ENCODE measurements at regions not wholly inside any gene's neighbourhood (a gene's known extent, or its start where the extent isn't known, plus 50 kb on each side); places are given as distances from the start of the nearest gene placed in this dataset.

GRCh38 chr3:126266291-126266840 is 86.0 kb upstream of the ALDH1L1 start:
- Histone ChIP-seq H3K4me3 (ENCODE audit: low read depth, low read length) (no peak overlapping the region), H3K27me3 (ENCODE audit: control insufficient read depth, insufficient read depth, low read length) (no peaks in the 10 kb centered on the region), H3K36me3 (ENCODE audit: control insufficient read depth, insufficient read depth, low read length) (no peaks in the 10 kb centered on the region)
- CTCF ChIA-PET, result interaction anchor here (0.6 to 0.8 kb wide), 3 partner anchors 21 to 133 kb away, joined by 3 to 4 read pairs (median 3); partner anchors contain the start of gene KLF15
- no peak for DNase-seq (ENCODE audit: low read depth)
- TF ChIP-seq CTCF (IDR thresholded peaks at IDR 0.05; ENCODE audit: insufficient read depth, low read depth, low read length), result no peak
- POLR2A ChIA-PET, result no interaction called here

GRCh38 chr3:126264952-126265351 is 84.6 kb upstream of the ALDH1L1 start:
- no peaks in the 10 kb centered on the region for H3K36me3 ChIP-seq (ENCODE audit: control insufficient read depth, insufficient read depth, low read length)
- no peak for DNase-seq (ENCODE audit: low read depth)
- no peaks in the 10 kb centered on the region for H3K27me3 ChIP-seq (ENCODE audit: control insufficient read depth, insufficient read depth, low read length)
- ChIA-PET CTCF (interaction anchor here (0.6 kb wide), 1 partner anchor 111 kb away, joined by 3 read pairs; no protein-coding TSS in a partner anchor), POLR2A (no interaction called here)
- H3K4me3 ChIP-seq (ENCODE audit: low read depth, low read length), result no peak overlapping the region
- TF ChIP-seq CTCF (IDR thresholded peaks at IDR 0.05; ENCODE audit: insufficient read depth, low read depth, low read length), result no peak

- ChIA-PET CTCF (interaction anchor here (0.6 kb wide), 1 partner anchor 112 kb away, joined by 3 read pairs; no protein-coding TSS in a partner anchor), POLR2A (no interaction called here)
- Histone ChIP-seq H3K27me3 (ENCODE audit: control insufficient read depth, insufficient read depth, low read length) (no peaks in the 10 kb centered on the region), H3K4me3 (ENCODE audit: low read depth, low read length) (no peak overlapping the region), H3K36me3 (ENCODE audit: control insufficient read depth, insufficient read depth, low read length) (no peaks in the 10 kb centered on the region)
- DNase-seq (ENCODE audit: low read depth), result no peak
- TF ChIP-seq CTCF (IDR thresholded peaks at IDR 0.05; ENCODE audit: insufficient read depth, low read depth, low read length), result no peak
Measured at GRCh38 chr3:126264381-126264780, 84.0 kb upstream of the ALDH1L1 start.

GRCh38 chr3:126263971-126264370 is 83.6 kb upstream of the ALDH1L1 start:
- TF ChIP-seq CTCF (IDR thresholded peaks at IDR 0.05; ENCODE audit: insufficient read depth, low read depth, low read length), result no peak
- no peaks in the 10 kb centered on the region for H3K27me3 ChIP-seq (ENCODE audit: control insufficient read depth, insufficient read depth, low read length)
- no peak overlapping the region for H3K4me3 ChIP-seq (ENCODE audit: low read depth, low read length)
- no peaks in the 10 kb centered on the region for H3K36me3 ChIP-seq (ENCODE audit: control insufficient read depth, insufficient read depth, low read length)
- CTCF ChIA-PET, result no interaction called here
- POLR2A ChIA-PET, result no interaction called here
- DNase-seq (ENCODE audit: low read depth), result no peak

- ChIA-PET CTCF (no interaction called here), POLR2A (no interaction called here)
- DNase-seq (ENCODE audit: low read depth), result no peak
- H3K36me3 ChIP-seq (ENCODE audit: control insufficient read depth, insufficient read depth, low read length), result no peaks in the 10 kb centered on the region
- H3K4me3 ChIP-seq (ENCODE audit: low read depth, low read length), result no peak overlapping the region
- no peak for TF ChIP-seq CTCF (IDR thresholded peaks at IDR 0.05; ENCODE audit: insufficient read depth, low read depth, low read length)
- no peaks in the 10 kb centered on the region for H3K27me3 ChIP-seq (ENCODE audit: control insufficient read depth, insufficient read depth, low read length)
Measured at GRCh38 chr3:126263539-126263938, 83.2 kb upstream of the ALDH1L1 start.

All from BJ (cell line).